ENCODE measurements at regions not wholly inside any gene's neighbourhood (a gene's known extent, or its start where the extent isn't known, plus 50 kb on each side); places are given as distances from the start of the nearest gene placed in this dataset.

DNA sequence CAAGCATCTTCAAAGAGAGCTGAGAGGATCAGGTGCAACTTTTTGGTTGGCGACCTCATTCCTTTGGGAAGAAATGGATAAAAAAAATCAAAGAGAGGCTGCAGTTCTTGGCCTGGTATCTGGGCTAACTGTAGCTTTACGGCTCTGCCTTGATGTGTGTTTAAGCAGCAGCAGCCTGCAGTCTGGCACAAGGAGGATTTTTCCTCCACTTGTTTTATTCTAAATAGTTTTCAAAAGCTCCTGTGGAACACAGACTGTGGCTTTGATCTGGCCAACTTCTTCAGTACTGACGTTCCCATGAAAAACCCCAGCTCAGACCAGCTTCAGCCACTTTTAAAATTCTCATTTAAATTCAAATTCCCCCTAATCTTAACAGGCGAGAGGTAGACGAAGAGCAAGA lies 137.3 kb downstream of the HDGFL1 start:
- TF ChIP-seq, protein P1, sequence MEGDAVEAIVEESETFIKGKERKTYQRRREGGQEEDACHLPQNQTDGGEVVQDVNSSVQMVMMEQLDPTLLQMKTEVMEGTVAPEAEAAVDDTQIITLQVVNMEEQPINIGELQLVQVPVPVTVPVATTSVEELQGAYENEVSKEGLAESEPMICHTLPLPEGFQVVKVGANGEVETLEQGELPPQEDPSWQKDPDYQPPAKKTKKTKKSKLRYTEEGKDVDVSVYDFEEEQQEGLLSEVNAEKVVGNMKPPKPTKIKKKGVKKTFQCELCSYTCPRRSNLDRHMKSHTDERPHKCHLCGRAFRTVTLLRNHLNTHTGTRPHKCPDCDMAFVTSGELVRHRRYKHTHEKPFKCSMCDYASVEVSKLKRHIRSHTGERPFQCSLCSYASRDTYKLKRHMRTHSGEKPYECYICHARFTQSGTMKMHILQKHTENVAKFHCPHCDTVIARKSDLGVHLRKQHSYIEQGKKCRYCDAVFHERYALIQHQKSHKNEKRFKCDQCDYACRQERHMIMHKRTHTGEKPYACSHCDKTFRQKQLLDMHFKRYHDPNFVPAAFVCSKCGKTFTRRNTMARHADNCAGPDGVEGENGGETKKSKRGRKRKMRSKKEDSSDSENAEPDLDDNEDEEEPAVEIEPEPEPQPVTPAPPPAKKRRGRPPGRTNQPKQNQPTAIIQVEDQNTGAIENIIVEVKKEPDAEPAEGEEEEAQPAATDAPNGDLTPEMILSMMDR (IDR thresholded peaks at IDR 0.05; ENCODE audit: low read depth, low read length, missing input control) = no peak
- no peak for TF ChIP-seq FOXA2 (IDR thresholded peaks at IDR 0.05)
